OCI-LY7 (cell line): ENCODE measurements at regions not wholly inside any gene's neighbourhood (a gene's known extent, or its start where the extent isn't known, plus 50 kb on each side); places are given as distances from the start of the nearest gene placed in this dataset.

Experiments
- BruUV-seq: library from RNA; stranded (reverse); fragments of 400-500 nt; replicated peaks from 2 replicates; lab custom pipeline; 2021; lab: Mats Ljungman, UMichigan
- CTCF ChIA-PET: fragments of 300-600 bp; sonication (Branson Sonifier 250); formaldehyde crosslinking; loops from one replicate; lab custom pipeline; 2022; ENCODE audit warnings: antibody characterized with exemption; ENCODE audit not compliant: unreplicated experiment; lab: Charles Lee
- POLR2A ChIA-PET: fragments of 300-600 bp; sonication (Branson Sonifier 250); formaldehyde crosslinking; loops from one replicate; lab custom pipeline; 2022; ENCODE audit warnings: antibody characterized with exemption; lab: Charles Lee
- DNase-seq: peaks from one replicate; pipeline ENCODE4 v3.0.0-alpha.2; 2015; ENCODE audit warnings: low spot score
- H2AFZ ChIP-seq: fragments of 200-600 bp; sonication (generic), shearing (Covaris generic); 2 replicates; pipeline ENCODE4 v1.6.1; 2014; ENCODE audit warnings: mild to moderate bottlenecking, antibody characterized with exemption, low read length, moderate library complexity
- H3K27ac ChIP-seq: fragments of 200-600 bp; sonication (generic); 2 replicates; pipeline ENCODE4 v1.5.1; 2014; ENCODE audit warnings: mixed run types, low read depth, mild to moderate bottlenecking, moderate library complexity, low read length, inconsistent platforms; ENCODE audit not compliant: poor library complexity, severe bottlenecking
- H3K36me3 ChIP-seq: fragments of 200-600 bp; sonication (generic); 2 replicates; pipeline ENCODE4 v1.6.1; 2014; ENCODE audit warnings: mild to moderate bottlenecking, antibody characterized with exemption, low read length, moderate library complexity, mixed read lengths; ENCODE audit not compliant: insufficient read depth
- H3K4me1 ChIP-seq: fragments of 200-600 bp; sonication (generic); 2 replicates; pipeline ENCODE4 v1.5.1; 2014; ENCODE audit warnings: mild to moderate bottlenecking, low read length; ENCODE audit not compliant: insufficient read depth, poor library complexity, severe bottlenecking
- H3K4me2 ChIP-seq: fragments of 200-600 bp; sonication (generic); 2 replicates; pipeline ENCODE4 v1.6.1; 2014; ENCODE audit warnings: mild to moderate bottlenecking, low read length
- H3K4me3 ChIP-seq: fragments of 200-600 bp; sonication (generic); 2 replicates; pipeline ENCODE4 v1.5.1; 2014; ENCODE audit warnings: mild to moderate bottlenecking, low read depth, low read length; ENCODE audit not compliant: poor library complexity, severe bottlenecking
- H3K79me2 ChIP-seq: fragments of 200-600 bp; sonication (generic); 2 replicates; pipeline ENCODE4 v1.6.1; 2016; ENCODE audit warnings: low read depth, mild to moderate bottlenecking, low read length, moderate library complexity, mixed read lengths; ENCODE audit not compliant: insufficient read depth
- H3K9me2 ChIP-seq: fragments of 200-600 bp; sonication (generic); 2 replicates; pipeline ENCODE4 v1.6.1; 2016; ENCODE audit warnings: mild to moderate bottlenecking, low read length, mixed read lengths; ENCODE audit not compliant: insufficient read depth
- H3K9me3 ChIP-seq: fragments of 200-600 bp; sonication (generic); 2 replicates; pipeline ENCODE4 v1.6.1; 2014; ENCODE audit warnings: mild to moderate bottlenecking, mixed run types, low read length, mixed read lengths
- H4K20me1 ChIP-seq: fragments of 200-600 bp; sonication (generic); 2 replicates; pipeline ENCODE4 v1.6.1; 2014; ENCODE audit warnings: mild to moderate bottlenecking, antibody characterized with exemption, low read length, moderate library complexity, mixed read lengths; ENCODE audit not compliant: insufficient read depth
- EZH2phosphoT487 ChIP-seq: fragments of 200-600 bp; sonication (generic); IDR thresholded peaks from 2 replicates; pipeline ENCODE4 v1.6.1; 2018; ENCODE audit warnings: low read depth, borderline replicate concordance, mild to moderate bottlenecking, mixed run types, antibody characterized with exemption, low read length, moderate library complexity, mixed read lengths
- intact Hi-C: fragments of 100-400 bp; cut with micrococcal nuclease; formaldehyde crosslinking; loops from one replicate; pipeline ENCODE4 v1.10.0; 2022; ENCODE audit not compliant: unreplicated experiment
- TF ChIP-seq, protein P1 (sequence below): fragments of 200-600 bp; sonication (generic); conservative IDR thresholded peaks from 2 replicates; pipeline ENCODE4 v1.5.1; 2014; ENCODE audit warnings: mild to moderate bottlenecking, antibody characterized with exemption, low read length, moderate library complexity, mixed read lengths

- Histone ChIP-seq H3K9me3 (0 out of 2 replicates have a peak, but pooled peaks cover 8% of the 10 kb centered on the region), H3K4me2 (no peak overlapping the region), H3K79me2 (no peaks in the 10 kb centered on the region), H3K27ac (no peak overlapping the region), H3K4me1 (no peaks in the 10 kb centered on the region), H3K9me2 (no peaks in the 10 kb centered on the region), H4K20me1 (no peaks in the 10 kb centered on the region), H2AFZ (no peak overlapping the region), H3K36me3 (no peaks in the 10 kb centered on the region), H3K4me3 (no peak overlapping the region)
- intact Hi-C loops = no loop called here
- BruUV-seq = no TSS peak
- TF ChIP-seq EZH2phosphoT487 = no peak
- TF ChIP-seq, protein P1, sequence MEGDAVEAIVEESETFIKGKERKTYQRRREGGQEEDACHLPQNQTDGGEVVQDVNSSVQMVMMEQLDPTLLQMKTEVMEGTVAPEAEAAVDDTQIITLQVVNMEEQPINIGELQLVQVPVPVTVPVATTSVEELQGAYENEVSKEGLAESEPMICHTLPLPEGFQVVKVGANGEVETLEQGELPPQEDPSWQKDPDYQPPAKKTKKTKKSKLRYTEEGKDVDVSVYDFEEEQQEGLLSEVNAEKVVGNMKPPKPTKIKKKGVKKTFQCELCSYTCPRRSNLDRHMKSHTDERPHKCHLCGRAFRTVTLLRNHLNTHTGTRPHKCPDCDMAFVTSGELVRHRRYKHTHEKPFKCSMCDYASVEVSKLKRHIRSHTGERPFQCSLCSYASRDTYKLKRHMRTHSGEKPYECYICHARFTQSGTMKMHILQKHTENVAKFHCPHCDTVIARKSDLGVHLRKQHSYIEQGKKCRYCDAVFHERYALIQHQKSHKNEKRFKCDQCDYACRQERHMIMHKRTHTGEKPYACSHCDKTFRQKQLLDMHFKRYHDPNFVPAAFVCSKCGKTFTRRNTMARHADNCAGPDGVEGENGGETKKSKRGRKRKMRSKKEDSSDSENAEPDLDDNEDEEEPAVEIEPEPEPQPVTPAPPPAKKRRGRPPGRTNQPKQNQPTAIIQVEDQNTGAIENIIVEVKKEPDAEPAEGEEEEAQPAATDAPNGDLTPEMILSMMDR = no peak
- POLR2A ChIA-PET = no interaction called here
- CTCF ChIA-PET = no interaction called here
- DNase-seq = no peak
Observed at GRCh38 chr22:47458348-47458747, 695.9 kb downstream of the TBC1D22A start.

- Histone ChIP-seq H3K4me1 (no peaks in the 10 kb centered on the region), H2AFZ (no peak overlapping the region), H3K4me2 (no peak overlapping the region), H3K36me3 (no peaks in the 10 kb centered on the region), H3K4me3 (no peak overlapping the region), H3K9me2 (no peaks in the 10 kb centered on the region), H3K79me2 (no peaks in the 10 kb centered on the region), H4K20me1 (no peaks in the 10 kb centered on the region), H3K9me3 (0 out of 2 replicates have a peak, but pooled peaks cover 8% of the 10 kb centered on the region), H3K27ac (no peak overlapping the region)
- intact Hi-C loops = no loop called here
- DNase-seq = no peak
- CTCF ChIA-PET = no interaction called here
- TF ChIP-seq, protein P1 = no peak
- TF ChIP-seq EZH2phosphoT487 = no peak
- POLR2A ChIA-PET = no interaction called here
- no TSS peak for BruUV-seq
Observed at GRCh38 chr22:47457509-47458300, 695.3 kb downstream of the TBC1D22A start.

- no TSS peak for BruUV-seq
- intact Hi-C loops = no loop called here
- CTCF ChIA-PET = no interaction called here
- H3K36me3 ChIP-seq = no peaks in the 10 kb centered on the region
- no peaks in the 10 kb centered on the region for H3K4me1 ChIP-seq
- no peak overlapping the region for H3K27ac ChIP-seq
- H3K4me3 ChIP-seq = no peak overlapping the region
- no peaks in the 10 kb centered on the region for H4K20me1 ChIP-seq
- TF ChIP-seq, protein P1 = no peak
- no peak for TF ChIP-seq EZH2phosphoT487
- H3K79me2 ChIP-seq = no peaks in the 10 kb centered on the region
- no peak overlapping the region for H3K4me2 ChIP-seq
- no peak overlapping the region for H2AFZ ChIP-seq
- no peaks in the 10 kb centered on the region for H3K9me2 ChIP-seq
- 0 out of 2 replicates have a peak, but pooled peaks cover 8% of the 10 kb centered on the region for H3K9me3 ChIP-seq
- no peak for DNase-seq
- POLR2A ChIA-PET = no interaction called here
Observed at GRCh38 chr22:47457021-47457420, 694.6 kb downstream of the TBC1D22A start.
